ENCODE measurements at regions not wholly inside any gene's neighbourhood (a gene's known extent, or its start where the extent isn't known, plus 50 kb on each side); places are given as distances from the start of the nearest gene placed in this dataset.

DNA sequence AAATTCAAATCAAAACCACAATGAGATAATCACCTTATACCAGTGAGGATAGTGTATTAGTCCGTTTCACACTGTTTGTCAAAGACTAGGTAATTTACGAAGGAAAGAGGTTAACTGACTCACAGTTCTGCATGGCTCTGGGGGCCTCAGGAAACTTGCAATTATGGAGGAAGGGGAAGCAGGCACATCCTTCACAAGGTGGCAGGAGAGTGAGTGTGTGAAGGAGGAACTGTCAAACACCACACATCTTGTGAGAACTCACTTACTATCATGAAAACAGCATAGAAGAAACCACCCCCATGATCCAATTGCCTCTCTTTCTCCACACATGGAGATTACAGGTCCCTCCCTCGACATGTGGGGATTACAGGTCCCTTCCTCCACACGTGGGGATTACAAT lies 54.7 kb upstream of the TRPC5 start:
- intact Hi-C loops (cut with micrococcal nuclease): no loop called here
- dilution Hi-C loops (cut with HindIII; ENCODE audit: low sequenced_read_pairs, unreplicated experiment): no loop called here
- H3K27me3 ChIP-seq (ENCODE audit: control insufficient read depth, insufficient read depth, low read length): peaks cover 4% of the 10 kb centered on the region
- in situ Hi-C loops (cut with MboI; ENCODE audit: low sequenced_read_pairs): no loop called here
- H3K9me3 ChIP-seq (ENCODE audit: control insufficient read depth, insufficient read depth, low read length): no peaks in the 10 kb centered on the region
- no TSS peak for BruUV-seq (replicated peaks)
- H3K9me1 ChIP-seq (ENCODE audit: insufficient read depth, low read length): no peaks in the 10 kb centered on the region
- WGBS, 2 experiments (ENCODE audit: extremely low coverage in 2 of 2, insufficient read length in 1 of 2): no CpG with 5 or more reads among the region's 4 CpGs
- POLR2A ChIA-PET (ENCODE audit: unreplicated experiment): no interaction called here
- H2AFZ ChIP-seq (replicated peaks; ENCODE audit: low read length, poor library complexity): no peak overlapping the region
- no peaks in the 10 kb centered on the region for H3K4me1 ChIP-seq (ENCODE audit: control insufficient read depth, insufficient read depth, low read length)
- H4K5ac ChIP-seq (ENCODE audit: low read depth, low read length): no peak overlapping the region
- TF ChIP-seq NFE2L2 (IDR thresholded peaks at IDR 0.05; ENCODE audit: low read depth, low read length) (no peak), BHLHE40 (IDR thresholded peaks at IDR 0.05; ENCODE audit: low read depth, low read length) (no peak), RFX5 (IDR thresholded peaks at IDR 0.05; ENCODE audit: low read depth, low read length) (no peak), RAD21 (IDR thresholded peaks at IDR 0.05; ENCODE audit: low read length) (no peak), SMC3 (IDR thresholded peaks at IDR 0.05; ENCODE audit: low read depth, low read length) (no peak), POLR2A (IDR thresholded peaks at IDR 0.05; ENCODE audit: low read depth, low read length) (no peak), MXI1 (IDR thresholded peaks at IDR 0.05; ENCODE audit: borderline replicate concordance, low read depth, low read length) (no peak), FOS (IDR thresholded peaks at IDR 0.05; ENCODE audit: low read depth, low read length) (no peak), RCOR1 (IDR thresholded peaks at IDR 0.05; ENCODE audit: insufficient replicate concordance, low read length) (no peak), CEBPB (IDR thresholded peaks at IDR 0.05; ENCODE audit: low read depth, low read length) (no peak), CHD1 (IDR thresholded peaks at IDR 0.05; ENCODE audit: low read depth, low read length) (no peak), MAZ (IDR thresholded peaks at IDR 0.05; ENCODE audit: borderline replicate concordance, low read depth, low read length) (no peak), MAFK (IDR thresholded peaks at IDR 0.05; ENCODE audit: low read depth, low read length) (no peak)
- TF ChIP-seq, protein P1, sequence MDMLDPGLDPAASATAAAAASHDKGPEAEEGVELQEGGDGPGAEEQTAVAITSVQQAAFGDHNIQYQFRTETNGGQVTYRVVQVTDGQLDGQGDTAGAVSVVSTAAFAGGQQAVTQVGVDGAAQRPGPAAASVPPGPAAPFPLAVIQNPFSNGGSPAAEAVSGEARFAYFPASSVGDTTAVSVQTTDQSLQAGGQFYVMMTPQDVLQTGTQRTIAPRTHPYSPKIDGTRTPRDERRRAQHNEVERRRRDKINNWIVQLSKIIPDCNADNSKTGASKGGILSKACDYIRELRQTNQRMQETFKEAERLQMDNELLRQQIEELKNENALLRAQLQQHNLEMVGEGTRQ (IDR thresholded peaks at IDR 0.05; ENCODE audit: low read depth, low read length): no peak
- TF ChIP-seq, protein P2, sequence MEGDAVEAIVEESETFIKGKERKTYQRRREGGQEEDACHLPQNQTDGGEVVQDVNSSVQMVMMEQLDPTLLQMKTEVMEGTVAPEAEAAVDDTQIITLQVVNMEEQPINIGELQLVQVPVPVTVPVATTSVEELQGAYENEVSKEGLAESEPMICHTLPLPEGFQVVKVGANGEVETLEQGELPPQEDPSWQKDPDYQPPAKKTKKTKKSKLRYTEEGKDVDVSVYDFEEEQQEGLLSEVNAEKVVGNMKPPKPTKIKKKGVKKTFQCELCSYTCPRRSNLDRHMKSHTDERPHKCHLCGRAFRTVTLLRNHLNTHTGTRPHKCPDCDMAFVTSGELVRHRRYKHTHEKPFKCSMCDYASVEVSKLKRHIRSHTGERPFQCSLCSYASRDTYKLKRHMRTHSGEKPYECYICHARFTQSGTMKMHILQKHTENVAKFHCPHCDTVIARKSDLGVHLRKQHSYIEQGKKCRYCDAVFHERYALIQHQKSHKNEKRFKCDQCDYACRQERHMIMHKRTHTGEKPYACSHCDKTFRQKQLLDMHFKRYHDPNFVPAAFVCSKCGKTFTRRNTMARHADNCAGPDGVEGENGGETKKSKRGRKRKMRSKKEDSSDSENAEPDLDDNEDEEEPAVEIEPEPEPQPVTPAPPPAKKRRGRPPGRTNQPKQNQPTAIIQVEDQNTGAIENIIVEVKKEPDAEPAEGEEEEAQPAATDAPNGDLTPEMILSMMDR (conservative IDR thresholded peaks at IDR 0.05; ENCODE audit: low read depth, low read length): no peak
- H4K20me1 ChIP-seq (ENCODE audit: insufficient read depth, low read length): no peaks in the 10 kb centered on the region
- no peak overlapping the region for H2AK9ac ChIP-seq (replicated peaks; ENCODE audit: low read depth, low read length, poor library complexity)
- H3K79me1 ChIP-seq (ENCODE audit: low read depth in 1 of 2, low read length in 2 of 2): no peaks in the 10 kb centered on the region
- no peak overlapping the region for H3K14ac ChIP-seq (replicated peaks; ENCODE audit: low read depth, low read length)
- CTCF ChIA-PET: no interaction called here
- no peak overlapping the region for H3K18ac ChIP-seq (ENCODE audit: low read depth, low read length)
- H2BK15ac ChIP-seq (ENCODE audit: low read depth, low read length): no peak overlapping the region
- H2BK120ac ChIP-seq (ENCODE audit: low read depth, low read length): no peak overlapping the region
- H3K4me2 ChIP-seq (ENCODE audit: low read depth, low read length): no peak overlapping the region
- H4K8ac ChIP-seq (ENCODE audit: low read depth in 2 of 2, low read length in 2 of 2): no peak overlapping the region
- ATAC-seq (ENCODE audit: low read depth) (no peak), DNase-seq (no peak)
- no peak overlapping the region for H3K27ac ChIP-seq (ENCODE audit: insufficient read depth, low read length)
- H3K23ac ChIP-seq (ENCODE audit: low read depth, low read length): no peak overlapping the region
- no peak overlapping the region for H3K4me3 ChIP-seq (ENCODE audit: insufficient read depth, low read depth, low read length)
- H2AK5ac ChIP-seq (ENCODE audit: low read depth, low read length): no peak overlapping the region
- no peak overlapping the region for H3K9ac ChIP-seq (ENCODE audit: low read depth, low read length)
- H4K91ac ChIP-seq (ENCODE audit: insufficient read depth, low read depth, low read length): no peak overlapping the region
- H3K4ac ChIP-seq (ENCODE audit: low read depth, low read length): no peak overlapping the region
- H3K36me3 ChIP-seq (ENCODE audit: control insufficient read depth, insufficient read depth, low read length): no peaks in the 10 kb centered on the region
- no peak overlapping the region for H3K56ac ChIP-seq (ENCODE audit: extremely low read depth, insufficient read depth, low read length)
- no peak overlapping the region for H2BK5ac ChIP-seq (ENCODE audit: low read depth, low read length, poor library complexity, severe bottlenecking)
- H2BK20ac ChIP-seq (ENCODE audit: low read depth, low read length): no peak overlapping the region
